A549 (cell line): ENCODE measurements at regions not wholly inside any gene's neighbourhood (a gene's known extent, or its start where the extent isn't known, plus 50 kb on each side); places are given as distances from the start of the nearest gene placed in this dataset.
A peak's percentile ranks its signal among the peaks of the same experiment; 100 is the strongest.

Source experiments
- ATAC-seq, 2 experiments: fragments of 200-7000 bp in 1 of 2; fragments of >200 bp in 1 of 2; cut with Nextera tagmentation in 1 of 2; cut with Tn5 transposase in 1 of 2; 3 replicates each; pipeline versions ENCODE4 v1.8.0 to v1.9.1; 2018 to 2020; ENCODE audit warnings: mild to moderate bottlenecking in 1 of 2, moderate library complexity in 1 of 2
- CTCF ChIA-PET: fragments of 300-600 bp; sonication (Branson Sonifier 250); formaldehyde crosslinking; extraction: SDS; loops from one replicate; lab custom pipeline; 2021; ENCODE audit warnings: antibody characterized with exemption, inconsistent platforms; lab: Yijun Ruan, JAX
- POLR2A ChIA-PET: fragments of 350-600 bp; formaldehyde crosslinking; extraction: SDS; loops from one replicate; lab custom pipeline; 2021; ENCODE audit warnings: antibody characterized with exemption, inconsistent platforms; lab: Yijun Ruan, JAX
- DNase-seq, 2 experiments: peaks; one replicate each; pipeline versions ENCODE4 v3.0.0 to v3.0.0-alpha.2; 2011 to 2016; ENCODE audit warnings: low read depth in 1 of 2, low spot score in 1 of 2
- FAIRE-seq: peaks from 2 replicates; lab custom pipeline; 2011; peaks lifted over from hg19 to GRCh38; lab: Jason Lieb, UNC
- H3K27ac ChIP-seq, 2 experiments: fragments of >200 bp; sonication (Bioruptor Twin); formaldehyde crosslinking; 3 replicates each; pipeline ENCODE4 v1.5.1; 2016 to 2017
- H3K4me1 ChIP-seq: fragments of >200 bp; sonication (Bioruptor Twin); formaldehyde crosslinking; 3 replicates; pipeline ENCODE4 v1.6.1; 2016
- H3K4me2 ChIP-seq: fragments of >200 bp; sonication (Bioruptor Twin); formaldehyde crosslinking; 3 replicates; pipeline ENCODE4 v1.6.1; 2016
- H3K4me3 ChIP-seq: fragments of >200 bp; sonication (Bioruptor Twin); formaldehyde crosslinking; 3 replicates; pipeline ENCODE4 v1.5.1; 2016
- H3K9me3 ChIP-seq: fragments of >200 bp; sonication (Bioruptor Twin); formaldehyde crosslinking; 3 replicates; pipeline ENCODE4 v1.6.1; 2016
- BCL3 ChIP-seq: fragments of >200 bp; sonication (Bioruptor Twin); formaldehyde crosslinking; IDR thresholded peaks from 3 replicates; pipeline ENCODE4 v1.6.1; 2016
- CBX8 ChIP-seq: fragments of 200-600 bp; sonication (generic); IDR thresholded peaks from 2 replicates; pipeline ENCODE4 v1.6.1; 2016
- CEBPB ChIP-seq, 2 experiments: fragments of >200 bp in 1 of 2; sonication (Bioruptor Twin) in 1 of 2; formaldehyde crosslinking in 1 of 2; IDR thresholded peaks; 2 replicates each; pipeline ENCODE4 v1.6.1; 2012 to 2016
- EHF ChIP-seq: fragments of 250-450 bp; sonication (Bioruptor Pico); IDR thresholded peaks from 2 replicates; pipeline ENCODE4 v1.5.0; 2020; ENCODE audit warnings: mild to moderate bottlenecking
- ESRRA ChIP-seq: fragments of 150-350 bp; IDR thresholded peaks from 2 replicates; pipeline ENCODE4 v1.6.1; 2014; ENCODE audit warnings: mild to moderate bottlenecking, low read length, borderline replicate concordance
- GATA3 ChIP-seq: IDR thresholded peaks from 2 replicates; pipeline ENCODE4 v1.6.1; 2012; ENCODE audit warnings: borderline replicate concordance
- HDAC2 ChIP-seq: fragments of 200-600 bp; sonication (generic); IDR thresholded peaks from 2 replicates; pipeline ENCODE4 v1.6.1; 2016
- HEYL ChIP-seq: fragments of 250-450 bp; sonication (Bioruptor Pico); IDR thresholded peaks from 2 replicates; pipeline ENCODE4 v1.8.0; 2021; ENCODE audit warnings: mild to moderate bottlenecking, moderate library complexity
- HOXA7 ChIP-seq: fragments of 250-450 bp; sonication (Bioruptor Pico); IDR thresholded peaks from 2 replicates; pipeline ENCODE4 v1.5.0; 2020; ENCODE audit warnings: mild to moderate bottlenecking, moderate library complexity
- JUN ChIP-seq, 2 experiments: fragments of >200 bp; sonication (Bioruptor Twin); formaldehyde crosslinking; IDR thresholded peaks; 2 replicates in 1 of 2; 3 replicates in 1 of 2; pipeline ENCODE4 v1.6.1; 2016 to 2017
- KDM5A ChIP-seq: fragments of 200-600 bp; sonication (generic); IDR thresholded peaks from 2 replicates; pipeline ENCODE4 v1.6.1; 2016; ENCODE audit warnings: antibody characterized with exemption, mild to moderate bottlenecking
- MAX ChIP-seq: IDR thresholded peaks from 2 replicates; pipeline ENCODE4 v1.6.1; 2012
- MAZ ChIP-seq: fragments of 150-350 bp; IDR thresholded peaks from 2 replicates; pipeline ENCODE4 v1.6.1; 2014; ENCODE audit warnings: antibody characterized with exemption, low read depth, low read length, borderline replicate concordance
- PHF8 ChIP-seq: fragments of 200-600 bp; sonication (generic); IDR thresholded peaks from 2 replicates; pipeline ENCODE4 v1.6.1; 2016; ENCODE audit warnings: low read depth, mild to moderate bottlenecking, antibody characterized with exemption, moderate library complexity, borderline replicate concordance
- RCOR1 ChIP-seq: fragments of 150-350 bp; IDR thresholded peaks from 2 replicates; pipeline ENCODE4 v1.6.1; 2014; ENCODE audit warnings: antibody characterized with exemption, low read length, low read depth
- RNF2 ChIP-seq: fragments of 200-600 bp; sonication (generic); IDR thresholded peaks from 2 replicates; pipeline ENCODE4 v1.6.1; 2016; ENCODE audit warnings: low read depth, mild to moderate bottlenecking, antibody characterized with exemption, moderate library complexity, borderline replicate concordance
- SMC3 ChIP-seq: fragments of >200 bp; sonication (Bioruptor Twin); formaldehyde crosslinking; IDR thresholded peaks from 3 replicates; pipeline ENCODE4 v1.6.1; 2018; ENCODE audit warnings: inconsistent platforms
- TFCP2L1 ChIP-seq: fragments of 250-450 bp; sonication (Bioruptor Pico); IDR thresholded peaks from 2 replicates; pipeline ENCODE4 v1.5.0; 2021; ENCODE audit warnings: mild to moderate bottlenecking
- WGBS: methylation state at CpG from one replicate; pipeline ENCODE4 v1.1.6; 2017; ENCODE audit errors: missing lambda C conversion rate; 5-methylcytosine and 5-hydroxymethylcytosine counted together
- TF ChIP-seq, protein P1 (sequence below): fragments of 200-600 bp; sonication (generic); IDR thresholded peaks from 2 replicates; pipeline ENCODE4 v1.6.1; 2016; ENCODE audit warnings: antibody characterized with exemption, mild to moderate bottlenecking, moderate library complexity
- TF ChIP-seq, protein P2 (sequence below): fragments of 250-450 bp; sonication (Bioruptor Pico); IDR thresholded peaks from 2 replicates; pipeline ENCODE4 v1.5.0; 2021; ENCODE audit warnings: mild to moderate bottlenecking, moderate library complexity, borderline replicate concordance
- TF ChIP-seq, protein P3 (sequence below): IDR thresholded peaks from 2 replicates; pipeline ENCODE4 v1.6.1; 2012; ENCODE audit warnings: low read depth, borderline replicate concordance

GRCh38 chr22:48391820-48392219, 1435.9 kb downstream of the BRD1 start:
- Histone ChIP-seq H3K27ac (peak overlapping the region in 1 of 2 experiments; percentile 24; a peak in 1 of 6 replicates), H3K4me2 (no peak overlapping the region), H3K4me3 (no peak overlapping the region)
- CTCF ChIA-PET = no interaction called here
- no peak for TF ChIP-seq RCOR1
- no peak for TF ChIP-seq KDM5A
- no peak for TF ChIP-seq HDAC2
- no peak for TF ChIP-seq GATA3
- TF ChIP-seq SMC3 = no peak
- TF ChIP-seq, all 56 proteins: peak for 0
- Histone ChIP-seq H3K9me3 (0 out of 3 replicates have a peak, but pooled peaks cover 5% of the 10 kb centered on the region), H3K4me1 (peaks cover 7% of the 10 kb centered on the region; the same call in 2 of the 3 replicates)
- no peak for ATAC-seq
- DNase-seq = no peak
- 83% methylated on average over 5 of the region's 5 CpGs for WGBS
- POLR2A ChIA-PET = no interaction called here
- no peak for FAIRE-seq

DNA sequence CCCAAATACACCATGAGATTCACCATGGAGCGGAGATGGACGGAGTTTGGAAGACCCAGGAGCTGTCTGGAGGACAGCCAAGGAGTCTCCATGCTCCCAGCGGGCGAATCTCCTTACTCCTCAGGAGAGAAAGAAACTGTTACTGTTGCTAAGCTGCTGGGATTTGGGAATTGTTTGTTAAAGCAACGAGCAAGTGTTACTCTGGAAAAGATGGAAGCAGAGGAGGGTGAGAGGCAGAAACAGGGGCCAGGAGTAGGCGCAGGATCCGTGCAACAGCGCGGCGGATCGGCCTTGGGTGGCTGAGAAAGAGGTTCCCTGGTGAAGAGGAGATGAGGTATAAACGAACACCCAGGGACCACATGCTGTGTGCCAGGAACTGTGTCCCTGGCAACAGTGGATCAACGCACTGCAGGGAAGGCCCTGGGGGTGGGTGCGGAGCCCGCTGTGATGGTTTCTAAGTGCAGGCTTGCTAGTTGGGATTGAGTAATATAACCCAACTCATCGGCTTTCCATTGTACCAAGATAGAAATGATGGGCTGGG, 1436.4 kb downstream of the BRD1 start:
- CTCF ChIA-PET = no interaction called here
- no peak for FAIRE-seq
- WGBS = 91% methylated on average over 16 of the region's 16 CpGs

DNA sequence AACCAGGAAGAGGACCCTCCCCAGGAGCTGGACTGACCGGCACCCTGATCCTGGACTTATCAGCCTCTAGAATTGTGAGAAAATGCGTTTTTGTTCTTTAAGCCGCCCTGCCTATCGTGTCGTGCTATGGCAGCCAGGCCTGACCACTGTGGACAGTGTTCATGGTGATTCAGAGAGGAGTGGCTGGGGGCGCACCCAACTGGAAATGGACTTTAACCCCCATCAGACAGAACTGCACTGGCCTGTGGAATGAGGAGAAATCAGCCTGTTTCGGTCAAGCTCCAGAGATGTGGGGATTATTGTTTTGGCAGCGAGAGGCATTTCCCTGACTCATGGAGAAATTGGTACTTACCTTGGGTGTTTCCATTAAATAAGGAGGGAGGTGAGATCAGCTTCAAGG, 1437.8 kb downstream of the BRD1 start:
- H3K4me2 ChIP-seq = no peak overlapping the region
- no peak for DNase-seq
- FAIRE-seq = no peak
- ChIA-PET CTCF (interaction anchor here (1.3 kb wide), 1 partner anchor 8 kb away, joined by 3 read pairs; no protein-coding TSS in a partner anchor), POLR2A (no interaction called here)
- H3K4me1 ChIP-seq = peaks cover 3% of the 10 kb centered on the region; the same call in 2 of the 3 replicates
- peak overlapping the region in 1 of 2 experiments; percentile 35; a peak in 1 of 6 replicates for H3K27ac ChIP-seq
- ATAC-seq = no peak
- WGBS = 89% methylated on average over 8 of the region's 8 CpGs
- H3K4me3 ChIP-seq = no peak overlapping the region
- TF ChIP-seq CBX8 (no peak), HEYL (CRISPR knock-in tag) (no peak), MAZ (no peak)
- TF ChIP-seq, protein P1, sequence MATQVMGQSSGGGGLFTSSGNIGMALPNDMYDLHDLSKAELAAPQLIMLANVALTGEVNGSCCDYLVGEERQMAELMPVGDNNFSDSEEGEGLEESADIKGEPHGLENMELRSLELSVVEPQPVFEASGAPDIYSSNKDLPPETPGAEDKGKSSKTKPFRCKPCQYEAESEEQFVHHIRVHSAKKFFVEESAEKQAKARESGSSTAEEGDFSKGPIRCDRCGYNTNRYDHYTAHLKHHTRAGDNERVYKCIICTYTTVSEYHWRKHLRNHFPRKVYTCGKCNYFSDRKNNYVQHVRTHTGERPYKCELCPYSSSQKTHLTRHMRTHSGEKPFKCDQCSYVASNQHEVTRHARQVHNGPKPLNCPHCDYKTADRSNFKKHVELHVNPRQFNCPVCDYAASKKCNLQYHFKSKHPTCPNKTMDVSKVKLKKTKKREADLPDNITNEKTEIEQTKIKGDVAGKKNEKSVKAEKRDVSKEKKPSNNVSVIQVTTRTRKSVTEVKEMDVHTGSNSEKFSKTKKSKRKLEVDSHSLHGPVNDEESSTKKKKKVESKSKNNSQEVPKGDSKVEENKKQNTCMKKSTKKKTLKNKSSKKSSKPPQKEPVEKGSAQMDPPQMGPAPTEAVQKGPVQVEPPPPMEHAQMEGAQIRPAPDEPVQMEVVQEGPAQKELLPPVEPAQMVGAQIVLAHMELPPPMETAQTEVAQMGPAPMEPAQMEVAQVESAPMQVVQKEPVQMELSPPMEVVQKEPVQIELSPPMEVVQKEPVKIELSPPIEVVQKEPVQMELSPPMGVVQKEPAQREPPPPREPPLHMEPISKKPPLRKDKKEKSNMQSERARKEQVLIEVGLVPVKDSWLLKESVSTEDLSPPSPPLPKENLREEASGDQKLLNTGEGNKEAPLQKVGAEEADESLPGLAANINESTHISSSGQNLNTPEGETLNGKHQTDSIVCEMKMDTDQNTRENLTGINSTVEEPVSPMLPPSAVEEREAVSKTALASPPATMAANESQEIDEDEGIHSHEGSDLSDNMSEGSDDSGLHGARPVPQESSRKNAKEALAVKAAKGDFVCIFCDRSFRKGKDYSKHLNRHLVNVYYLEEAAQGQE = no peak
- TF ChIP-seq, all 56 proteins: peak for 0
- H3K9me3 ChIP-seq = peaks cover 17% of the 10 kb centered on the region; the same call in 2 of the 3 replicates

More for the DNA sequence above, 1436.4 kb downstream of the BRD1 start:
- H3K4me1 ChIP-seq = peaks cover 5% of the 10 kb centered on the region; the same call in 2 of the 3 replicates
- no peak for DNase-seq
- H3K4me3 ChIP-seq = no peak overlapping the region
- H3K27ac ChIP-seq = peak overlapping the region in 1 of 2 experiments; percentile 62; a peak in 3 of 6 replicates
- no peak overlapping the region for H3K4me2 ChIP-seq
- no peak for ATAC-seq
- POLR2A ChIA-PET = no interaction called here
- H3K9me3 ChIP-seq = peaks cover 6% of the 10 kb centered on the region; the same call in 1 of the 3 replicates
- no peak for TF ChIP-seq MAX
- no peak for TF ChIP-seq KDM5A
- no peak for TF ChIP-seq TFCP2L1 (CRISPR knock-in tag)
- TF ChIP-seq, protein P2, sequence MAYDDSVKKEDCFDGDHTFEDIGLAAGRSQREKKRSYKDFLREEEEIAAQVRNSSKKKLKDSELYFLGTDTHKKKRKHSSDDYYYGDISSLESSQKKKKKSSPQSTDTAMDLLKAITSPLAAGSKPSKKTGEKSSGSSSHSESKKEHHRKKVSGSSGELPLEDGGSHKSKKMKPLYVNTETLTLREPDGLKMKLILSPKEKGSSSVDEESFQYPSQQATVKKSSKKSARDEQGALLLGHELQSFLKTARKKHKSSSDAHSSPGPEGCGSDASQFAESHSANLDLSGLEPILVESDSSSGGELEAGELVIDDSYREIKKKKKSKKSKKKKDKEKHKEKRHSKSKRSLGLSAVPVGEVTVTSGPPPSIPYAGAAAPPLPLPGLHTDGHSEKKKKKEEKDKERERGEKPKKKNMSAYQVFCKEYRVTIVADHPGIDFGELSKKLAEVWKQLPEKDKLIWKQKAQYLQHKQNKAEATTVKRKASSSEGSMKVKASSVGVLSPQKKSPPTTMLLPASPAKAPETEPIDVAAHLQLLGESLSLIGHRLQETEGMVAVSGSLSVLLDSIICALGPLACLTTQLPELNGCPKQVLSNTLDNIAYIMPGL (CRISPR knock-in tag) = no peak
- no peak for TF ChIP-seq BCL3
- no peak for TF ChIP-seq ESRRA
- no peak for TF ChIP-seq HEYL (CRISPR knock-in tag)
- no peak for TF ChIP-seq CEBPB (IDR thresholded peaks at IDR 0.05)
- TF ChIP-seq PHF8 = no peak
- TF ChIP-seq, protein P3, sequence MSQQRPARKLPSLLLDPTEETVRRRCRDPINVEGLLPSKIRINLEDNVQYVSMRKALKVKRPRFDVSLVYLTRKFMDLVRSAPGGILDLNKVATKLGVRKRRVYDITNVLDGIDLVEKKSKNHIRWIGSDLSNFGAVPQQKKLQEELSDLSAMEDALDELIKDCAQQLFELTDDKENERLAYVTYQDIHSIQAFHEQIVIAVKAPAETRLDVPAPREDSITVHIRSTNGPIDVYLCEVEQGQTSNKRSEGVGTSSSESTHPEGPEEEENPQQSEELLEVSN = no peak
- no peak for TF ChIP-seq JUN (IDR thresholded peaks at IDR 0.05)
- TF ChIP-seq SMC3 = no peak
- no peak for TF ChIP-seq EHF
- no peak for TF ChIP-seq RNF2
- TF ChIP-seq HOXA7 = no peak
